ENCODE measurements at regions not wholly inside any gene's neighbourhood (a gene's known extent, or its start where the extent isn't known, plus 50 kb on each side); places are given as distances from the start of the nearest gene placed in this dataset.

DNA sequence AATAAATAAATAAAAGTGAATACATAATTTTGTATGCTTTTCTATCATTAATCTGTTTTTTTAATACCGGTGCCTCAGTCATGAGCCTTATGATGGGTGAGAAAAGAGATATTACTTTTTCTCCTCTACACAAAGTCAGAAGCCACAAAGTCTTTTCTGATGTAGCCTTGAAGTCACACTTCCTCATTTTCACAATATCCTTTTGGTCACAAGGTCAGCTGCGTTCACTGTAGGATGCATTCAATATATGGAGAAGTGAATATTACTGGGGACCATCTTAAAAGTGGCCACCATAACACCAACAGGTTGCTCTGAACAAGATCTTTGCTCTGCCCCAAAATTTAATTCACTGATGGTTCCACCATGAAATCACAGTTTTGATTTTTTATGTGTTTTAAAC, 83.3 kb upstream of the TNR start:
- TF ChIP-seq, protein P1, sequence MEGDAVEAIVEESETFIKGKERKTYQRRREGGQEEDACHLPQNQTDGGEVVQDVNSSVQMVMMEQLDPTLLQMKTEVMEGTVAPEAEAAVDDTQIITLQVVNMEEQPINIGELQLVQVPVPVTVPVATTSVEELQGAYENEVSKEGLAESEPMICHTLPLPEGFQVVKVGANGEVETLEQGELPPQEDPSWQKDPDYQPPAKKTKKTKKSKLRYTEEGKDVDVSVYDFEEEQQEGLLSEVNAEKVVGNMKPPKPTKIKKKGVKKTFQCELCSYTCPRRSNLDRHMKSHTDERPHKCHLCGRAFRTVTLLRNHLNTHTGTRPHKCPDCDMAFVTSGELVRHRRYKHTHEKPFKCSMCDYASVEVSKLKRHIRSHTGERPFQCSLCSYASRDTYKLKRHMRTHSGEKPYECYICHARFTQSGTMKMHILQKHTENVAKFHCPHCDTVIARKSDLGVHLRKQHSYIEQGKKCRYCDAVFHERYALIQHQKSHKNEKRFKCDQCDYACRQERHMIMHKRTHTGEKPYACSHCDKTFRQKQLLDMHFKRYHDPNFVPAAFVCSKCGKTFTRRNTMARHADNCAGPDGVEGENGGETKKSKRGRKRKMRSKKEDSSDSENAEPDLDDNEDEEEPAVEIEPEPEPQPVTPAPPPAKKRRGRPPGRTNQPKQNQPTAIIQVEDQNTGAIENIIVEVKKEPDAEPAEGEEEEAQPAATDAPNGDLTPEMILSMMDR (IDR thresholded peaks at IDR 0.05; ENCODE audit: low read depth, low read length), result no peak
- TF ChIP-seq POLR2A (IDR thresholded peaks at IDR 0.05; ENCODE audit: extremely low read depth, insufficient read length), result no peak

Measured in NB4 (cell line).